Keratinocyte (primary cell): ENCODE measurements at regions not wholly inside any gene's neighbourhood (a gene's known extent, or its start where the extent isn't known, plus 50 kb on each side); places are given as distances from the start of the nearest gene placed in this dataset.
A peak's percentile ranks its signal among the peaks of the same experiment; 100 is the strongest.

Experiments
- CTCF ChIP-seq, 3 experiments: IDR thresholded peaks in 1 of 3; conservative IDR thresholded peaks in 1 of 3; optimal IDR thresholded peaks in 1 of 3; 2 replicates in 2 of 3; 3 replicates in 1 of 3; pipeline versions ENCODE3 to v1.5.1; 2011; ENCODE audit warnings: low read length in 3 of 3, mild to moderate bottlenecking in 3 of 3, moderate library complexity in 2 of 3, control low read depth in 1 of 3, inconsistent platforms in 1 of 3; ENCODE audit not compliant: insufficient read depth in 2 of 3; ENCODE audit errors: extremely low read depth in 1 of 3
- EZH2 ChIP-seq: IDR thresholded peaks from one replicate; pipeline ENCODE4 v1.6.1; 2012; ENCODE audit warnings: inconsistent platforms, mild to moderate bottlenecking, low read length, moderate library complexity

- TF ChIP-seq CTCF (optimal IDR thresholded peaks at IDR 0.05 in 1 of 3, IDR thresholded peaks at IDR 0.05 in 1 of 3, conservative IDR thresholded peaks at IDR 0.05 in 1 of 3; ENCODE audit: extremely low read depth in 1 of 3, insufficient read depth in 2 of 3, low read length in 3 of 3) (peak in 1 of 3 experiments; percentile 14), EZH2 (no peak)
These were observed 139.5 kb upstream of the FZD8 start for GRCh38 chr10:35781643-35782035.
